Naive thymus-derived CD4-positive, alpha-beta T cell (primary cell): ENCODE measurements at regions not wholly inside any gene's neighbourhood (a gene's known extent, or its start where the extent isn't known, plus 50 kb on each side); places are given as distances from the start of the nearest gene placed in this dataset.
A peak's percentile ranks its signal among the peaks of the same experiment; 100 is the strongest.

ENCODE experiments used
- ATAC-seq: fragments of 150-1000 bp; cut with Tn5 transposase; 2 replicates; pipeline ENCODE4 v1.10.0; 2021; ENCODE audit warnings: mild to moderate bottlenecking, moderate library complexity
- CTCF ChIA-PET: fragments of 350-600 bp; sonication (Branson Sonifier 250); formaldehyde crosslinking; loops from one replicate; lab custom pipeline; 2021; ENCODE audit warnings: antibody characterized with exemption; lab: Charles Lee
- POLR2A ChIA-PET: fragments of 350-600 bp; sonication (Branson Sonifier 250); formaldehyde crosslinking; loops from one replicate; lab custom pipeline; 2021; ENCODE audit warnings: antibody characterized with exemption, inconsistent platforms; lab: Charles Lee
- DNase-seq, 9 donors: peaks; one replicate each; pipeline versions ENCODE4 v3.0.0 to v3.0.0-alpha.2; 2020 to 2022; ENCODE audit warnings: mixed read lengths in 1 of 9
- H3K27ac ChIP-seq: one replicate; pipeline ENCODE4 v1.7.0; 2013; ENCODE audit warnings: mild to moderate bottlenecking, low read depth, low read length, moderate library complexity
- H3K27me3 ChIP-seq, 2 donors: one replicate each; pipeline ENCODE4 v1.7.0; 2013; ENCODE audit warnings: low read length in 2 of 2, mild to moderate bottlenecking in 2 of 2, moderate library complexity in 2 of 2; ENCODE audit not compliant: control insufficient read depth in 2 of 2, insufficient read depth in 2 of 2
- H3K36me3 ChIP-seq, 3 experiments: 1 replicate in 2 of 3; 2 replicates in 1 of 3; pipeline ENCODE4 v1.7.0; 2013; ENCODE audit warnings: low read length in 3 of 3, mild to moderate bottlenecking in 3 of 3, moderate library complexity in 1 of 3; ENCODE audit not compliant: insufficient read depth in 3 of 3, control insufficient read depth in 2 of 3
- H3K4me1 ChIP-seq, 2 donors: one replicate each; pipeline ENCODE4 v1.7.0; 2013; ENCODE audit warnings: low read length in 2 of 2, mild to moderate bottlenecking in 2 of 2, moderate library complexity in 1 of 2; ENCODE audit not compliant: control insufficient read depth in 2 of 2, insufficient read depth in 2 of 2
- H3K4me3 ChIP-seq: 2 replicates; pipeline ENCODE4 v1.7.0; 2013; ENCODE audit warnings: mild to moderate bottlenecking, low read length
- H3K9me3 ChIP-seq, 3 experiments: 1 replicate in 2 of 3; 2 replicates in 1 of 3; pipeline ENCODE4 v1.7.0; 2013; ENCODE audit warnings: low read length in 3 of 3; ENCODE audit not compliant: control insufficient read depth in 2 of 3
- H3K27ac Mint-ChIP-seq, 9 donors: one replicate each; pipeline ENCODE4 v1.8.0; 2020 to 2022; ENCODE audit warnings: mixed read lengths in 9 of 9, mild to moderate bottlenecking in 8 of 9, moderate library complexity in 5 of 9, inconsistent platforms in 2 of 9
- H3K27me3 Mint-ChIP-seq, 5 donors: one replicate each; pipeline ENCODE4 v1.8.0; 2021 to 2022; ENCODE audit warnings: mixed read lengths in 5 of 5, mild to moderate bottlenecking in 1 of 5
- H3K36me3 Mint-ChIP-seq, 5 donors: one replicate each; pipeline ENCODE4 v1.8.0; 2020 to 2022; ENCODE audit warnings: mixed read lengths in 5 of 5, mild to moderate bottlenecking in 3 of 5, inconsistent platforms in 1 of 5
- H3K4me1 Mint-ChIP-seq, 7 donors: one replicate each; pipeline ENCODE4 v1.8.0; 2020 to 2022; ENCODE audit warnings: mixed read lengths in 7 of 7, mild to moderate bottlenecking in 3 of 7, inconsistent platforms in 1 of 7
- H3K4me3 Mint-ChIP-seq, 10 donors: one replicate each; pipeline ENCODE4 v1.8.0; 2020 to 2022; ENCODE audit warnings: mild to moderate bottlenecking in 10 of 10, mixed read lengths in 10 of 10, moderate library complexity in 6 of 10, inconsistent platforms in 2 of 10
- H3K9me3 Mint-ChIP-seq, 11 donors: one replicate each; pipeline ENCODE4 v1.8.0; 2020 to 2022; ENCODE audit warnings: mixed read lengths in 11 of 11, mild to moderate bottlenecking in 4 of 11, inconsistent platforms in 1 of 11, moderate library complexity in 1 of 11
- intact Hi-C, 2 donors: fragments of 100-400 bp; cut with micrococcal nuclease; formaldehyde crosslinking; loops; one replicate each; pipeline ENCODE4 v1.15.1; 2023

DNA sequence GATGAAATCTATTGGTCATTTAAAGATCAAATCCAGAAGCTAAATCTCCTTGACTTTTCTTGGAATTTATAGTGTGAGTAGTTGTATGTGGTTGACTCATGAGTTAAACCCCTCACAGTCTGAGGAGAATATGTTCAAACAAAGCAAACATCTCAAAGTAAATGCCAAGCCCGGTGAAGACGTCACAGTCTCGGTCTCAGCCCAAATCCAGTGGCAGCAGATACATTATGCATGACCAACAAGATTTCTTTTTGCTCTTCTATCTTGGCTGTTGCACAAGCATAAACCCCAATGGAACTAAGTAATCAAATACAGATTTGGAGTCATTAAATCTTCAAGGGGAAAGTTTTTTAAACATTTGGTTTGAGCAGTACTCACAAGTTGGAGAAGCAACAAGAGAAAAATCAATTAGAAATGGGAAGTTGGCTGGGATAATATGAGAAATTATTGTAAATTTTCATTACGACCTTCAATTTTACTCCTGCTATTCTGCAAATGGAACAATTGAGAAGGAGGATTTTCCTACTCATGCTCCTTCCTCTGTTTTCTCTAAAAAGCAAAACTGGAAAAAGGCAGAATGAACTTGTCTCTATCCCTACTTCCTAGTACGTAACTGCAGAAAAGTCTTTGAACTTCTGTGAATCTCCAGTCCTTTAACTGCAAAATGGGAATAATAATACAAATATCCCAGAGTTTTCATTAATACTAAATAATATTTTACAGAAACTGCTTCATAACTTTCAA is 575.8 kb downstream of the NUF2 start:
- H3K27ac ChIP-seq, result no peak overlapping the region
- H3K4me3 Mint-ChIP-seq, result no peak overlapping the region
- no peak overlapping the region for H3K4me3 ChIP-seq
- intact Hi-C loops, result no loop called here
- no peak overlapping the region for H3K27ac Mint-ChIP-seq
- no peaks in the 10 kb centered on the region for H3K9me3 ChIP-seq
- no peaks in the 10 kb centered on the region for H3K27me3 ChIP-seq
- ATAC-seq (no peak), DNase-seq (no peak)
- ChIA-PET CTCF (no interaction called here), POLR2A (no interaction called here)
- no peaks in the 10 kb centered on the region for H3K4me1 Mint-ChIP-seq
- no peaks in the 10 kb centered on the region for H3K27me3 Mint-ChIP-seq
- H3K36me3 Mint-ChIP-seq, result no peaks in the 10 kb centered on the region
- H3K9me3 Mint-ChIP-seq, result peaks cover 0 to 15% (median 4%) of the 10 kb centered on the region in 11 donors
- no peaks in the 10 kb centered on the region for H3K36me3 ChIP-seq
- no peaks in the 10 kb centered on the region for H3K4me1 ChIP-seq

DNA sequence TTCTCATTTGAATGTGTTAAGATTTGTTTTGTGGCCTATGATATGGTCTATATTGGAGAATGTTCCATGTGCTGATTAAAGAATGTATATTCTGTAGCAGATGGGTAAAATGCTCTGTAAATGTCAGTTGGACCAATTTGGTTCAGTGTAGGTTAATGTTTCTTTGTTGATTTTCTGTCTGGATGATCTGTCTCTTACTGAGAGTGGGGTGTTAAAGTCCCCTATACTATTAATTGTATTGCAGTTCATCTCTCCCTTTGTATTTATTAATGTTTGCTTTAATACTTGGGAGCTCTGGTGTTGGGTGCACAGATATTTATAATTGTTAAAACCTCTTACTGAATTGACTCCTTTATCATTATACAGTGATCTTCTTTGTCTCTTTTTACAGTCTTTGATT is 584.5 kb downstream of the NUF2 start:
- CTCF ChIA-PET, result no interaction called here
- Histone ChIP-seq H3K36me3 (no peaks in the 10 kb centered on the region), H3K4me1 (no peaks in the 10 kb centered on the region), H3K9me3 (no peaks in the 10 kb centered on the region), H3K4me3 (no peak overlapping the region), H3K27ac (no peak overlapping the region), H3K27me3 (no peaks in the 10 kb centered on the region)
- Mint-ChIP-seq H3K4me1 (peaks cover 0 to 1% (median 0%) of the 10 kb centered on the region in 7 donors), H3K9me3 (peaks cover 0 to 53% (median 10%) of the 10 kb centered on the region in 11 donors), H3K27ac (no peak overlapping the region), H3K4me3 (no peak overlapping the region), H3K27me3 (no peaks in the 10 kb centered on the region), H3K36me3 (peaks cover 0 to 9% (median 0%) of the 10 kb centered on the region in 5 donors)
- intact Hi-C loops, result no loop called here
- POLR2A ChIA-PET, result no interaction called here
- no peak for DNase-seq
- no peak for ATAC-seq

DNA sequence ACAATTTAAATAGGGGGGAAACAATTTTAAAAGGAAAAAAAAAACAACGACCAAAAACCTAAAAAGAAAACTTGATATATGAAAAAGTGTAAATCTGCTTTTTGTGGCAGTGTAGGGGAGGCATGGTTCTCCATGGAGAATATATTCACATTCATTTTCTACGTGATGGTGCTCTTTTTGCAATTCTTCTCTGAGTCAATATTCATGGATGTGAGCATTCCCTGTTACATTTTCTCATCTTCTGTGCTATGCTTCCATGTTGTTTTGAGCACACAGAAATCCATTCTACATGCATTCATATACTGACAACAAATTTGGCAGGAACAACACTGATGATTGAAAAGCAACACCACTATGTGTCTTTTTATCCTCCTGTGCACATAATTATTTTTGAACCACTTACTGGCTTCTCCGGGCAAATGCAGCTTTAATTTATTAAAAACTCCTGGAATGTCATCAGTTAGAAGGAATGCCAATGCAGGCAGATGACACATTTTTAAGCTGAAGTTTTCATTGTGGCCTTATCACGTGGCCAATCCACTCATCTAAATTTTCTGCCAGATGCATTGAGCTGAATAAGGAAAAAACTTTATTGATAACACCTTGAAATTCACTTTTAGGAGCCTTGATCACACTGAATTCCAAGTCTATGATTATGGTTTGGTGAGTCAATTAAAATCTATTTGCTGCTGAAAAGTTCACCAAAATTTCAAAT is 590.6 kb downstream of the NUF2 start:
- H3K36me3 ChIP-seq, result no peaks in the 10 kb centered on the region
- no peaks in the 10 kb centered on the region for H3K27me3 Mint-ChIP-seq
- intact Hi-C loops, result no loop called here
- no peak overlapping the region for H3K4me3 Mint-ChIP-seq
- no peaks in the 10 kb centered on the region for H3K9me3 ChIP-seq
- H3K4me1 Mint-ChIP-seq, result no peaks in the 10 kb centered on the region
- H3K9me3 Mint-ChIP-seq, result peaks cover 0 to 41% (median 9%) of the 10 kb centered on the region in 11 donors
- ATAC-seq (no peak), DNase-seq (no peak)
- peaks cover 0 to 9% (median 0%) of the 10 kb centered on the region in 5 donors for H3K36me3 Mint-ChIP-seq
- H3K27ac ChIP-seq, result no peak overlapping the region
- H3K27ac Mint-ChIP-seq, result no peak overlapping the region
- ChIA-PET CTCF (no interaction called here), POLR2A (no interaction called here)
- no peak overlapping the region for H3K4me3 ChIP-seq
- no peaks in the 10 kb centered on the region for H3K4me1 ChIP-seq
- no peaks in the 10 kb centered on the region for H3K27me3 ChIP-seq

DNA sequence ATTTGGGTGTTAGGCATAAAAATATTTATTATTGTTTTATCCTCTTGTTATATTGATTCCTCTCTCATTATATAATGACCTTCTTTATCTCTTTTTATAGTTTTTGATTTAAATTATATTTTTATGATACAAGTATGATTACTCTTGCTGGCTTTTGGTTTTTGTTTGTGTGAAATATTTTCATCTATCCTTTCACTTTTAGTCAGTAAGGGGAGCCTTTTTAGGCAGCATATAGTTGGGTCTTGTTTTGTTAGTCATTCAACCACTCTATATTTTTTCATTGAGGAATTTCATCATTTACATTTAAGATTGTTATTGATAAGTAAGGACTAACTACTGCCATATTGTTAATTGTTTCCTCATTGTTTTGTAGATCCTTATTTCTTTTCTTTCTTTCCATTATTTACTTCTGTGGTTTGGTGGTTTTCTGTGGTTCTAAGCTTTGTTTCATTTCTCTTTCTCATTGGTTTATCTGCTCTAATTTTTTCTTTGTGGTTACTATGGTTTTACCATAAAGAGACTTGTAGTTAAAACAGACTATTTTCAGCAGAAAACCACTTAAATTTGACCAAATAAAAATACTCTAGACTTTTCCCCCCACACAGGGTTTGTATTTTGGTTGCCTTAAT is 593.1 kb downstream of the NUF2 start:
- Mint-ChIP-seq H3K9me3 (peaks cover 0 to 26% (median 3%) of the 10 kb centered on the region in 11 donors), H3K27ac (no peak overlapping the region), H3K36me3 (no peaks in the 10 kb centered on the region), H3K4me1 (no peaks in the 10 kb centered on the region), H3K27me3 (no peaks in the 10 kb centered on the region), H3K4me3 (no peak overlapping the region)
- Histone ChIP-seq H3K27ac (no peak overlapping the region), H3K9me3 (no peaks in the 10 kb centered on the region), H3K27me3 (no peaks in the 10 kb centered on the region), H3K4me3 (no peak overlapping the region), H3K4me1 (no peaks in the 10 kb centered on the region), H3K36me3 (no peaks in the 10 kb centered on the region)
- ATAC-seq (no peak), DNase-seq (no peak)
- ChIA-PET POLR2A (no interaction called here), CTCF (interaction anchor here (0.7 kb wide), 1 partner anchor 636 kb away, joined by 4 read pairs; no protein-coding TSS in a partner anchor)
- intact Hi-C loops, result no loop called here

DNA sequence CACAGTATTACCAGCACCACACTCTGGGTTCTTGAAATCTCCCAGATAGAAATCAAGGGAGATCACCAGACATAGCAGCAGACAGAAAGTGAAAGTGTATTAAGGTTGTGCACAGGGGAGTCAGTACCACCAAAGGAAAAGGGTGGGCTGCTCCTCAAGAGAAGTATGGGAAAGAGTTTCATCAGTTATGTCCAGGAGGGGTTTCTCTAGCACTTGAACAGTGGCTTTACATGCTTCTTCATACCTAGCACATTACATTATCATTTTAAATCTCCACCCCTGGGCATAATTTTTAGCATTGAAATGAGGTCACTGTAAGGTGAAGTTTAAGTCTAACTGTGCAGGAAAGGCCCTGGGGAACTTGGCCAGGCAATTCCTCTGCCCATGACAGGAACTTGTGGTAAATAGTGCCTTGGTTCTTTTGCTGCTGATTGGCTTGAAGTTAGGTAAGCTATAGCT is 601.0 kb downstream of the NUF2 start:
- ChIA-PET CTCF (no interaction called here), POLR2A (no interaction called here)
- H3K9me3 Mint-ChIP-seq, result peaks cover 0 to 18% (median 2%) of the 10 kb centered on the region in 11 donors
- Histone ChIP-seq H3K36me3 (no peaks in the 10 kb centered on the region), H3K27ac (no peak overlapping the region), H3K4me1 (no peaks in the 10 kb centered on the region), H3K4me3 (no peak overlapping the region), H3K27me3 (no peaks in the 10 kb centered on the region), H3K9me3 (no peaks in the 10 kb centered on the region)
- ATAC-seq (peak; percentile 10), DNase-seq (no peak)
- H3K27ac Mint-ChIP-seq, result no peak overlapping the region
- H3K27me3 Mint-ChIP-seq, result no peaks in the 10 kb centered on the region
- no peaks in the 10 kb centered on the region for H3K36me3 Mint-ChIP-seq
- no peaks in the 10 kb centered on the region for H3K4me1 Mint-ChIP-seq
- intact Hi-C loops, result loop anchor here in 1 of 2 donors (10.0 kb wide), 1 partner anchor 62 kb away; no protein-coding TSS in a partner anchor
- H3K4me3 Mint-ChIP-seq, result no peak overlapping the region

DNA sequence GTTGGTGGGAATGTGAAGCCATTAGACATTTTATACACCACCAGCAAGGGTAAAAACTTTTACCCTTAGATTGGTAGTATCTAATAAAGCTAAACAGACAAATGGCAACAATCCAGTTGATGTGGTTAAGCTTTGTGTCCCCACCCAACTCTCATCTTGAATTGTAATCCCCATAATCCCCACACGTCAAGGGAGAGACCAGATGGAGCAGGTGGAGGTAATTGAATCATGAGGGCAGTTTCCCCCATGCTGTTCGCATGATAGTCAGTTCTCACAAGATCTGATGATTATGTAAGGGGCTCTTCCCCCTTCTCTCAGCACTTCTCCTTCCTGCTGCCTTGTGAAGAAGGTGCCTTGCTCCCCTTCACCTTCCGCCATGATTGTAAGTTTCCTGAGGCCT is 602.3 kb downstream of the NUF2 start:
- Mint-ChIP-seq H3K27ac (no peak overlapping the region), H3K4me3 (no peak overlapping the region), H3K36me3 (no peaks in the 10 kb centered on the region), H3K9me3 (peaks cover 0 to 18% (median 2%) of the 10 kb centered on the region in 11 donors), H3K4me1 (peaks cover 0 to 2% (median 0%) of the 10 kb centered on the region in 7 donors), H3K27me3 (no peaks in the 10 kb centered on the region)
- Histone ChIP-seq H3K27me3 (no peaks in the 10 kb centered on the region), H3K9me3 (no peaks in the 10 kb centered on the region), H3K27ac (no peak overlapping the region), H3K36me3 (no peaks in the 10 kb centered on the region), H3K4me1 (no peaks in the 10 kb centered on the region), H3K4me3 (no peak overlapping the region)
- intact Hi-C loops, result loop anchor here in 1 of 2 donors (10.0 kb wide), 1 partner anchor 61 kb away; no protein-coding TSS in a partner anchor
- DNase-seq, result no peak
- ChIA-PET POLR2A (no interaction called here), CTCF (no interaction called here)
- ATAC-seq, result no peak
